RWPE2 (cell line): ENCODE measurements at regions not wholly inside any gene's neighbourhood (a gene's known extent, or its start where the extent isn't known, plus 50 kb on each side); places are given as distances from the start of the nearest gene placed in this dataset.

Source experiments
- ATAC-seq: fragments of 200-7000 bp; cut with Tn5 transposase; 3 replicates; pipeline ENCODE4 v1.9.1; 2021; ENCODE audit warnings: low read depth
- DNase-seq: peaks from one replicate; pipeline ENCODE4 v3.0.0-alpha.2; 2020; ENCODE audit warnings: low spot score
- H3K27ac ChIP-seq: fragments of 450-650 bp; 2 replicates; pipeline ENCODE4 v1.5.1; 2017; ENCODE audit warnings: mild to moderate bottlenecking; ENCODE audit not compliant: poor library complexity, severe bottlenecking
- H3K27me3 ChIP-seq: fragments of 250-450 bp; sonication (Bioruptor Pico); 2 replicates; pipeline ENCODE4 v1.5.1; 2021; ENCODE audit warnings: mild to moderate bottlenecking, moderate library complexity; ENCODE audit not compliant: insufficient read depth, poor library complexity, severe bottlenecking
- H3K36me3 ChIP-seq: fragments of 250-450 bp; sonication (Bioruptor Pico); 2 replicates; pipeline ENCODE4 v1.5.1; 2020; ENCODE audit warnings: low read depth, mild to moderate bottlenecking, moderate library complexity
- H3K4me1 ChIP-seq: fragments of 250-450 bp; sonication (Bioruptor Pico); 2 replicates; pipeline ENCODE4 v1.5.1; 2021; ENCODE audit warnings: mild to moderate bottlenecking, moderate library complexity; ENCODE audit not compliant: insufficient read depth, poor library complexity, severe bottlenecking
- H3K4me3 ChIP-seq: fragments of 250-450 bp; sonication (Bioruptor Pico); 2 replicates; pipeline ENCODE4 v1.5.1; 2021; ENCODE audit warnings: mild to moderate bottlenecking, moderate library complexity; ENCODE audit not compliant: severe bottlenecking
- H3K9me3 ChIP-seq: fragments of 250-450 bp; sonication (Bioruptor Pico); 2 replicates; pipeline ENCODE4 v1.5.1; 2021; ENCODE audit warnings: mild to moderate bottlenecking, moderate library complexity; ENCODE audit not compliant: severe bottlenecking
- TF ChIP-seq, protein P1 (sequence below): fragments of 450-650 bp; IDR thresholded peaks from one replicate; pipeline ENCODE4 v1.5.1; 2017; ENCODE audit warnings: mild to moderate bottlenecking, moderate library complexity; ENCODE audit not compliant: poor library complexity, severe bottlenecking

DNA sequence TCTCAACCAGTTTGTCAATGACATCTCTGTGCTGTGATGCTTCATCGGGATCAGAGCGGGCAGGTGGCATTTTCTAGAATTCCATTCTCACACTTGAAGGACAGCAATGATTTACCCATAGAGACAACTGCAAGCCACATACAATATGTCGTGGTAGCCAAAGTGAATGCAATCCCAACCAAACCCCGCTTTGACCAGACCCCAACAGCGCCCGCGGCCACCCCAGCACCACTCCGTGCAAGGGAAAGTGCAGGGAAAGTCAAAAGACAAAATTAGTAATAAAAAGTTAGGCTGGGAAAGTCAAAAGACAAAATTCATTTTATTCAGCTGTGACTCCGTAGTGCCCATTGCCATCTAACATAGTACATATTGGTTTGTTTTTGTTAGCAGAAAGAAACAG is 88.8 kb upstream of the EYA2 start:
- Histone ChIP-seq H3K36me3 (no peaks in the 10 kb centered on the region), H3K9me3 (no peaks in the 10 kb centered on the region), H3K4me1 (no peaks in the 10 kb centered on the region), H3K27ac (no peak overlapping the region), H3K4me3 (no peak overlapping the region), H3K27me3 (no peaks in the 10 kb centered on the region)
- DNase-seq: no peak
- TF ChIP-seq, protein P1, sequence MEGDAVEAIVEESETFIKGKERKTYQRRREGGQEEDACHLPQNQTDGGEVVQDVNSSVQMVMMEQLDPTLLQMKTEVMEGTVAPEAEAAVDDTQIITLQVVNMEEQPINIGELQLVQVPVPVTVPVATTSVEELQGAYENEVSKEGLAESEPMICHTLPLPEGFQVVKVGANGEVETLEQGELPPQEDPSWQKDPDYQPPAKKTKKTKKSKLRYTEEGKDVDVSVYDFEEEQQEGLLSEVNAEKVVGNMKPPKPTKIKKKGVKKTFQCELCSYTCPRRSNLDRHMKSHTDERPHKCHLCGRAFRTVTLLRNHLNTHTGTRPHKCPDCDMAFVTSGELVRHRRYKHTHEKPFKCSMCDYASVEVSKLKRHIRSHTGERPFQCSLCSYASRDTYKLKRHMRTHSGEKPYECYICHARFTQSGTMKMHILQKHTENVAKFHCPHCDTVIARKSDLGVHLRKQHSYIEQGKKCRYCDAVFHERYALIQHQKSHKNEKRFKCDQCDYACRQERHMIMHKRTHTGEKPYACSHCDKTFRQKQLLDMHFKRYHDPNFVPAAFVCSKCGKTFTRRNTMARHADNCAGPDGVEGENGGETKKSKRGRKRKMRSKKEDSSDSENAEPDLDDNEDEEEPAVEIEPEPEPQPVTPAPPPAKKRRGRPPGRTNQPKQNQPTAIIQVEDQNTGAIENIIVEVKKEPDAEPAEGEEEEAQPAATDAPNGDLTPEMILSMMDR: no peak
- no peak for ATAC-seq

DNA sequence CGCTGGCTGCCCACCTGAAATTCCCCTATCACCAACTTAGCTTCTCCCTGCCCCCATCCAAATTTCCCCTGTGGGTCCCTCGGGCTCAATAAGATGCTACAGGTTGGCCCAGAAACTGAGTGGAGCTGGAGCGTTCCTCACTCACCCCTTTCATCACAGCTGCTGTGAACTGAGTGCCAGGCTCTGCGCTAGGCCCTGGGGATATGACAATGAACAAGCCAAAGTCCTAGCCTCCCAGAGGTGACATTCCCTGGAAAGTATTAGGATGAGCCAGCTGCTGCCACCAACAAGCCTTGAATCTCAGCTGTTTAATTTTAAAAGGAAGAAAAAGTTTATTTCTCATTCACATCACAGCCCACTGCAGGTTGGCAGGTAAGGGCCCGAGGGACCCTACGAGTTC is 86.6 kb upstream of the EYA2 start:
- ATAC-seq: no peak
- H3K4me1 ChIP-seq: peaks cover 3% of the 10 kb centered on the region
- H3K9me3 ChIP-seq: no peaks in the 10 kb centered on the region
- H3K36me3 ChIP-seq: no peaks in the 10 kb centered on the region
- no peak overlapping the region for H3K4me3 ChIP-seq
- no peak overlapping the region for H3K27ac ChIP-seq
- H3K27me3 ChIP-seq: peaks cover 8% of the 10 kb centered on the region
- DNase-seq: no peak
- TF ChIP-seq, protein P1: no peak

DNA sequence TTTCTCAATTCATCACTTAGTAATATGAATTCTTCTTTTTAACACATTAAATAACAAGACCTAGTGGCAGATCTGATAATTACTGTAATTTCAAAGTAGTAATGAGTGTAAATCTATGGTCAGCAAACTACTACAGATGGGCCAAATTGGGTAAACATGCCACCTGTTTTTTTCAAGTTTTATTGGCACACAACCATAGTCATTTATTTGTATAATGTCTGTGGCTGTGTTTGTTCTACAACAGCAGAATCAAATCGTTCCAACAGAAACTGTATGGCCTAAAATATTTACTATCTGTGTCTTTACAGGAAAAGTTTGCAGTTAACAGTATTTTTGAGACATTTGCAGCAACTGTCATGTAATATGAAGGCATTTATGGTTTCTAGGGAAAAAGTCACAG is 86.1 kb upstream of the EYA2 start:
- TF ChIP-seq, protein P1: no peak
- no peaks in the 10 kb centered on the region for H3K9me3 ChIP-seq
- no peak for DNase-seq

DNA sequence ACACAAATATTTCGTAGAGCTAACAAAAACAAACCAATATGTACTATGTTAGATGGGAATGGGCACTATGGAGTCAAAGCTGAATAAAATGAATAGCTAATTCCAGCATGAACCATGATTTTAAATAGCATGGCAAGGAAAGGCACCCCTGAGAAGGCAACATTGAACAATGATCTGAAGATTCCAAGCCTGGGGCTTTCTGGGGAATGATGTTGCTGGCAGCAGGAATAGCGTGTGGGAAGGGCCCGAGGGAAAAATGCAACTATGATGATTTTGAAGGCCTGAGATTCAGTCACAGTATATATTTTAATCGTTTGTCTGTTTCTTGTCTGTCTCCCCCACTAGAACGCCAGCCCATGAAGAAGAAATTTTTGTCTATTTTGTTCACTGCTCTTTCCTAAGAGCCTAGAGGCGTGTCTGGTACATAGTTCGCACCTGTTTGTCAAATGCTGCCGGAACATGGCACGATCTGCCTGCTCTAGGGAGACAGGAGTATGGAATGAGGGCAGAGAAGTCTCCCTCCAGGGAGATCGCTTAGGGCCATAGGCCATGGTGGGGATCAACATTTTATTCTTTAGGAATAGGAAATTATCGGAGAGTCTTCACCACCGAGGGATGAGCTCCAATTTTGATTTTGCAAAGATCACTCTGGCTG is 84.8 kb upstream of the EYA2 start:
- TF ChIP-seq, protein P1: no peak
- ATAC-seq: no peak
- Histone ChIP-seq H3K9me3 (no peaks in the 10 kb centered on the region), H3K27me3 (peaks cover 8% of the 10 kb centered on the region), H3K4me1 (peaks cover 10% of the 10 kb centered on the region), H3K4me3 (no peak overlapping the region), H3K27ac (no peak overlapping the region), H3K36me3 (no peaks in the 10 kb centered on the region)
- DNase-seq: no peak

More for the DNA sequence above, 86.1 kb upstream of the EYA2 start:
- no peaks in the 10 kb centered on the region for H3K36me3 ChIP-seq
- H3K4me1 ChIP-seq: peaks cover 3% of the 10 kb centered on the region
- no peak overlapping the region for H3K4me3 ChIP-seq
- H3K27ac ChIP-seq: no peak overlapping the region
- H3K27me3 ChIP-seq: peaks cover 8% of the 10 kb centered on the region
- no peak for ATAC-seq

DNA sequence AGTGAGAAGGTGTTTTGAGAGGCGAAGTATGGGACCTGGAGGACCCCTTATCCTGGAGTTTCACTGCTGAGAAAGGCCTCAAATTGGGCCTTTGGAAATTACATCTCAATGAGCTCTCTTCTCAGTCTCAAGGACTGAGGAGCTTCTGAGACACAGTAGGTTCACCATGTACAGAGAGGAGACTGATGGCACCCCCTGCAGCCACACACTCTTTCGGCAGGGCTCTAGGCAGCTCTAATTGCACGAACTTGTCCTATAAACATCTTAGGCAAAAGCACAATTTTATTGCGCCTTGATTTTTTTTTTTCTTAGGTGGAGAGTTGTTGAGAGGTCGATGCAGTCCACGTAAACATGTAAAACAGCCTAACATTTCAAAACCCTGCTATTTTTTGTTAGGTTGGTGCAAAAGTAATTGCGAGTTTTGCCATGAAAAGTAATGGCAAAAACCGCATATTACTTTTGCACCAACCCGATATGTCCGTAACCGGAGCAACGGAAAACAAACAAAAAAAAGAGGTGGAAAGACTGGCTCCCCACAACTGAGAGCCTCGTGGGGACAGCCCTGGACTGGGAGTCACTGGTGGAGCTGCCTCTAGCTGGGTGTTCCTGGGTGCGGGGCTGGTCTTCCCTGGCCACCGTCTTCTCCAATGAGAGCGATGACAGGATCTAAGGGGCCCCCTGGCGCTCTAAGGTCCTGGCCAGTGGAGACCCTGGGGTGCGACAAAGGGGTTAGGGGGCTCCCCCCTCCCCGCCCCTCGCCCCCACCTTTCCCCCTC is 84.0 kb upstream of the EYA2 start:
- Histone ChIP-seq H3K27ac (no peak overlapping the region), H3K9me3 (no peaks in the 10 kb centered on the region), H3K27me3 (peaks cover 8% of the 10 kb centered on the region), H3K36me3 (no peaks in the 10 kb centered on the region), H3K4me1 (peaks cover 18% of the 10 kb centered on the region), H3K4me3 (no peak overlapping the region)
- no peak for ATAC-seq
- TF ChIP-seq, protein P1: no peak
- peak; percentile 68 for DNase-seq
